ENCODE measurements at regions not wholly inside any gene's neighbourhood (a gene's known extent, or its start where the extent isn't known, plus 50 kb on each side); places are given as distances from the start of the nearest gene placed in this dataset.

GRCh38 chr2:139409212-139409611 is 629.0 kb upstream of the NXPH2 start (continued):
- no peak for TF ChIP-seq ZSCAN18 (tag by site-specific recombination; IDR thresholded peaks at IDR 0.05)

- Histone ChIP-seq H3K4me1 (ENCODE audit: control insufficient read depth, insufficient read depth, low read length) (no peaks in the 10 kb centered on the region), H3K9me3 (ENCODE audit: control insufficient read depth, insufficient read depth, low read depth, low read length) (no peaks in the 10 kb centered on the region), H3K27ac (ENCODE audit: extremely low read depth, low read depth, low read length) (no peak overlapping the region), H3K36me3 (ENCODE audit: control insufficient read depth in 2 of 2, insufficient read depth in 1 of 2, low read length in 2 of 2) (no peaks in the 10 kb centered on the region), H3K4me3 (ENCODE audit: low read depth, low read length) (no peak overlapping the region)
- ChIA-PET CTCF (no interaction called here), POLR2A (no interaction called here)
- TF ChIP-seq BCL11A (tag by site-specific recombination; IDR thresholded peaks at IDR 0.05; ENCODE audit: low read depth), result no peak
These were observed 623.8 kb upstream of the NXPH2 start for GRCh38 chr2:139403948-139404347.

- CTCF ChIA-PET, result no interaction called here
- H3K4me1 ChIP-seq (ENCODE audit: control insufficient read depth, insufficient read depth, low read length), result no peaks in the 10 kb centered on the region
- POLR2A ChIA-PET, result no interaction called here
- H3K36me3 ChIP-seq (ENCODE audit: control insufficient read depth in 2 of 2, insufficient read depth in 1 of 2, low read length in 2 of 2), result no peaks in the 10 kb centered on the region
- H3K27ac ChIP-seq (ENCODE audit: extremely low read depth, low read depth, low read length), result no peak overlapping the region
- TF ChIP-seq ZBTB17 (tag by site-specific recombination; IDR thresholded peaks at IDR 0.05) (no peak), ZNF354C (tag by site-specific recombination; IDR thresholded peaks at IDR 0.05; ENCODE audit: borderline replicate concordance, low read depth) (no peak), TRIM28 (IDR thresholded peaks at IDR 0.05; ENCODE audit: borderline replicate concordance, low read length) (no peak)
- H3K9me3 ChIP-seq (ENCODE audit: control insufficient read depth, insufficient read depth, low read depth, low read length), result no peaks in the 10 kb centered on the region
- H3K4me3 ChIP-seq (ENCODE audit: low read depth, low read length), result no peak overlapping the region
These were observed 614.6 kb upstream of the NXPH2 start for GRCh38 chr2:139394801-139395200.

GRCh38 chr2:139389391-139389790 is 609.2 kb upstream of the NXPH2 start:
- Histone ChIP-seq H3K9me3 (ENCODE audit: control insufficient read depth, insufficient read depth, low read depth, low read length) (no peaks in the 10 kb centered on the region), H3K27ac (ENCODE audit: extremely low read depth, low read depth, low read length) (no peak overlapping the region), H3K36me3 (ENCODE audit: control insufficient read depth in 2 of 2, insufficient read depth in 1 of 2, low read length in 2 of 2) (no peaks in the 10 kb centered on the region), H3K4me3 (ENCODE audit: low read depth, low read length) (no peak overlapping the region), H3K4me1 (ENCODE audit: control insufficient read depth, insufficient read depth, low read length) (no peaks in the 10 kb centered on the region)
- ChIA-PET CTCF (no interaction called here), POLR2A (no interaction called here)
- TF ChIP-seq ZNF747 (tag by site-specific recombination; IDR thresholded peaks at IDR 0.05) (no peak), ZNF488 (tag by site-specific recombination; IDR thresholded peaks at IDR 0.05) (no peak), ZNF280C (tag by site-specific recombination; IDR thresholded peaks at IDR 0.05) (no peak), REST (tag by site-specific recombination; IDR thresholded peaks at IDR 0.05) (peak; percentile 71)
